Adipocyte (in vitro differentiated cells): ENCODE measurements at regions not wholly inside any gene's neighbourhood (a gene's known extent, or its start where the extent isn't known, plus 50 kb on each side); places are given as distances from the start of the nearest gene placed in this dataset.

ENCODE experiments used
- DNase-seq: peaks from one replicate; pipeline ENCODE4 v3.0.0-alpha.2; 2015; ENCODE audit warnings: low read depth
- H3K27me3 ChIP-seq: replicated peaks from 2 replicates; pipeline ENCODE4 v1.7.0; 2013; ENCODE audit warnings: mild to moderate bottlenecking, low read length, moderate library complexity; ENCODE audit not compliant: control insufficient read depth, insufficient read depth
- H3K36me3 ChIP-seq: 2 replicates; pipeline ENCODE4 v1.7.0; 2013; ENCODE audit warnings: low read length, mild to moderate bottlenecking, moderate library complexity; ENCODE audit not compliant: control insufficient read depth, insufficient read depth, severe bottlenecking
- H3K4me1 ChIP-seq: 2 replicates; pipeline ENCODE4 v1.7.0; 2013; ENCODE audit warnings: mild to moderate bottlenecking, low read length, moderate library complexity; ENCODE audit not compliant: control insufficient read depth, insufficient read depth
- H3K4me3 ChIP-seq: 2 replicates; pipeline ENCODE4 v1.7.0; 2013; ENCODE audit warnings: mild to moderate bottlenecking, low read length, moderate library complexity
- H3K9ac ChIP-seq: 2 replicates; pipeline ENCODE4 v1.7.0; 2013; ENCODE audit warnings: mild to moderate bottlenecking, low read length, moderate library complexity
- H3K9me3 ChIP-seq: 2 replicates; pipeline ENCODE4 v1.7.0; 2013; ENCODE audit warnings: mild to moderate bottlenecking, low read length, moderate library complexity; ENCODE audit not compliant: control insufficient read depth

- H3K36me3 ChIP-seq = no peaks in the 10 kb centered on the region
- no peak overlapping the region for H3K9ac ChIP-seq
- H3K27me3 ChIP-seq = peaks cover 45% of the 10 kb centered on the region
- DNase-seq = no peak
- H3K4me3 ChIP-seq = no peak overlapping the region
- H3K4me1 ChIP-seq = no peaks in the 10 kb centered on the region
- H3K9me3 ChIP-seq = no peaks in the 10 kb centered on the region
These were observed 91.8 kb upstream of the CASZ1 start for GRCh38 chr1:10888291-10888690.

- no peaks in the 10 kb centered on the region for H3K9me3 ChIP-seq
- no peaks in the 10 kb centered on the region for H3K4me1 ChIP-seq
- H3K9ac ChIP-seq = no peak overlapping the region
- no peak for DNase-seq
- peaks cover 45% of the 10 kb centered on the region for H3K27me3 ChIP-seq
- H3K4me3 ChIP-seq = no peak overlapping the region
- no peaks in the 10 kb centered on the region for H3K36me3 ChIP-seq
These were observed 92.6 kb upstream of the CASZ1 start for GRCh38 chr1:10888791-10889649.

- H3K9ac ChIP-seq = no peak overlapping the region
- H3K9me3 ChIP-seq = no peaks in the 10 kb centered on the region
- DNase-seq = no peak
- H3K27me3 ChIP-seq = peaks cover 45% of the 10 kb centered on the region
- H3K36me3 ChIP-seq = no peaks in the 10 kb centered on the region
- H3K4me1 ChIP-seq = no peaks in the 10 kb centered on the region
- no peak overlapping the region for H3K4me3 ChIP-seq
These were observed 93.4 kb upstream of the CASZ1 start for GRCh38 chr1:10889650-10890353.

DNA sequence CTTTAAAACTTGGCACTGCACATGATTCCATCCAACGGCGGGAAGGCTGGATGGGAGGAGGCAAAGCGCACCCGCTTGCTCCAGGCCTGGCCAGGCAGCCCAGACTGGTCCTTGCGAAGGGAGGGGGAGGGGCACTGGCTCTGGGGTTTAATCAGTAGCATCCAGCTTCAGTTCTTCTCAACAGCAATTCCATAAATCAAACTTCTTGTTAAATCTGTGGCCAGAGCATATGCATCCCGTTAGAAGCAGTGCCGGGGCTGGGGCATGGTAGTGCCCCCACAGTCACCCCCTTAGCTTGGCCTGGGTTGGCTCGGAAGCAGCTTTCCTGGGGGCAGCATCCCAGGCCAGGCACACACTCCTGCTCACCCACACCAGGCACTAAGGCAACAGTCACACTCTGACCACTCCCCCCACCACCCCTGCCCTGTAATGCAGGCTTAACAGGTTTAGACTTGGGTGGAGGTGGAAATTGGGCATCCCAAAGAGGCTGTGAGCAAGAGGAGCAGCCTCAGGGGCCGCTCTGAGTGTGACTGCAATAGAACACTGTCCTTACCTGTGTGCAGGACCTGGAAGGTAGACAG lies 94.1 kb upstream of the CASZ1 start:
- Histone ChIP-seq H3K4me3 (no peak overlapping the region), H3K27me3 (peaks cover 45% of the 10 kb centered on the region), H3K9me3 (no peaks in the 10 kb centered on the region), H3K36me3 (no peaks in the 10 kb centered on the region), H3K4me1 (no peaks in the 10 kb centered on the region), H3K9ac (no peak overlapping the region)
- no peak for DNase-seq

DNA sequence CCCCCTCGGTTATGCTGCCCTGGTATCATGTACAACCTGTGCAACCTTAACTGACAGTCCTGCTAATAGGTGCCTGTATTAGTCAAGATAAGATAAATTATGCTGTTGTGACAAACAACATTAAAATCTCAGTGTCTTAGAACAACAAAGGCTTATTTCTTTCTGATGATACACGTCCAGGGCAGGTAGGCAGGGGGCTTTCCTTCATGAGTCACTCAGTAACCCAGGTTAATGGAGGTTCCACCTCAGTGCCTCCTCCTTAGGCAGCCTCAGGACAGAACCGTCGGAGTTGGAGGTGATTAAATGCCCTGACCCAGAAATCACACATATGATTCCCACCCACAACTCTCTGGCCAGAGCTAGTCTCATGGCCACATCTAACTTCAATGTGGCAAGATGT lies 94.6 kb upstream of the CASZ1 start:
- Histone ChIP-seq H3K27me3 (peaks cover 41% of the 10 kb centered on the region), H3K9ac (no peak overlapping the region), H3K36me3 (no peaks in the 10 kb centered on the region), H3K9me3 (no peaks in the 10 kb centered on the region), H3K4me3 (no peak overlapping the region), H3K4me1 (no peaks in the 10 kb centered on the region)
- DNase-seq = no peak

DNA sequence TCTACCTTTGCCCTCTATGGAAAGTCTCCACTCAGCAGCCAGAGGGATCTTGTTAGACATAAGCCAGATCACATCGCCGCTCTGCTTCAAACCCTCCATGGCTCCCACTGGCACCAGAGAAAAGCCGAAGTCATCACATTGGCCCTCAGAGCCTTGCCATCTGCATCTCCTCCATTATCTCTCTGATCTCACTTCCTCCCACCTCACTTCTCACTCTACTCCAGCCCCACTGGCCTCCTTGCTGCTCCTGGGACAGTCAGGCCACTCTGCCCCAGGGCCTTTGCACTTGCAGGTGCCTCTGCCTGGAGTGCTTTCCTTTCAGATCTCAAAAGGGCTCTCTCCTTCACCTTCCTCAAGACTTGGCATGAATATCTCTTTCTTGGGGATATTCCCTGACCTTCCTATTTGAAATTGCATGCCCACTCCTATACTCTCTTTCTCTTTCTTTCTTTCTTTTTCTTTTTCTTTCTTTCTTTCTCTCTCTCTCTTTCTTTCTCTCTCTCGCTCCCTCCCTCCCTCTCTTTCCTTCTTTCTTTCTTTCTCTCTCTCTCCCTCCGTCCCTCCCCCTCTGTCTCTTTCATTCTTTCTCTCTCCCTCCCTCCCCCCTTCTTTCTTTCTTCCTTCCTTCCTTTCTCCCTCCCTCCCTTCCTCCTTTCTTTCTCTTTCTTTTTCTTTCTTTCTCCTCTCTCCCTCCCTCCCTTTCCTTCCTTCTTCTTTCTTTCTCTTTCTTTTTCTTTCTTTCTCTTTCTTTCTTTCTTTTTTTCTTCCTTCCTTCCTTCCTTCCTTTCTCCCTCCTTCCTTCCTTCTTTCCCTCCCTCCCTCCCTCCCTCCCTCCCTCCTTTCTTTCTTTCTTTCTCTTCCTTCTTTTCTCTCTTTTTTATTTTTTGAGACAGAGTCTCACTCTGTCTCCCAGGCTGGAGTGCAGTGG lies 96.0 kb upstream of the CASZ1 start:
- no peaks in the 10 kb centered on the region for H3K4me1 ChIP-seq
- no peak overlapping the region for H3K9ac ChIP-seq
- H3K4me3 ChIP-seq = no peak overlapping the region
- peaks cover 33% of the 10 kb centered on the region for H3K27me3 ChIP-seq
- H3K9me3 ChIP-seq = no peaks in the 10 kb centered on the region
- DNase-seq = no peak
- H3K36me3 ChIP-seq = no peaks in the 10 kb centered on the region

GRCh38 chr1:10895621-10896020 lies 99.2 kb upstream of the CASZ1 start:
- DNase-seq = no peak
- Histone ChIP-seq H3K9ac (no peak overlapping the region), H3K9me3 (no peaks in the 10 kb centered on the region)

GRCh38 chr1:10896673-10897072 lies 100.2 kb upstream of the CASZ1 start:
- DNase-seq = no peak
- peaks cover 18% of the 10 kb centered on the region for H3K4me1 ChIP-seq
- no peak overlapping the region for H3K4me3 ChIP-seq
- H3K36me3 ChIP-seq = no peaks in the 10 kb centered on the region
- H3K9ac ChIP-seq = no peak overlapping the region
- H3K9me3 ChIP-seq = no peaks in the 10 kb centered on the region
- H3K27me3 ChIP-seq = peaks cover 4% of the 10 kb centered on the region

More at GRCh38 chr1:10895621-10896020, 99.2 kb upstream of the CASZ1 start:
- H3K4me1 ChIP-seq = peaks cover 8% of the 10 kb centered on the region
- no peaks in the 10 kb centered on the region for H3K36me3 ChIP-seq
- H3K27me3 ChIP-seq = peaks cover 12% of the 10 kb centered on the region
- H3K4me3 ChIP-seq = no peak overlapping the region

- Histone ChIP-seq H3K4me1 (peaks cover 19% of the 10 kb centered on the region), H3K4me3 (no peak overlapping the region), H3K9ac (no peak overlapping the region), H3K9me3 (no peaks in the 10 kb centered on the region), H3K27me3 (no peaks in the 10 kb centered on the region), H3K36me3 (no peaks in the 10 kb centered on the region)
- DNase-seq = no peak
These were observed 101.0 kb upstream of the CASZ1 start for GRCh38 chr1:10897321-10897980.

DNA sequence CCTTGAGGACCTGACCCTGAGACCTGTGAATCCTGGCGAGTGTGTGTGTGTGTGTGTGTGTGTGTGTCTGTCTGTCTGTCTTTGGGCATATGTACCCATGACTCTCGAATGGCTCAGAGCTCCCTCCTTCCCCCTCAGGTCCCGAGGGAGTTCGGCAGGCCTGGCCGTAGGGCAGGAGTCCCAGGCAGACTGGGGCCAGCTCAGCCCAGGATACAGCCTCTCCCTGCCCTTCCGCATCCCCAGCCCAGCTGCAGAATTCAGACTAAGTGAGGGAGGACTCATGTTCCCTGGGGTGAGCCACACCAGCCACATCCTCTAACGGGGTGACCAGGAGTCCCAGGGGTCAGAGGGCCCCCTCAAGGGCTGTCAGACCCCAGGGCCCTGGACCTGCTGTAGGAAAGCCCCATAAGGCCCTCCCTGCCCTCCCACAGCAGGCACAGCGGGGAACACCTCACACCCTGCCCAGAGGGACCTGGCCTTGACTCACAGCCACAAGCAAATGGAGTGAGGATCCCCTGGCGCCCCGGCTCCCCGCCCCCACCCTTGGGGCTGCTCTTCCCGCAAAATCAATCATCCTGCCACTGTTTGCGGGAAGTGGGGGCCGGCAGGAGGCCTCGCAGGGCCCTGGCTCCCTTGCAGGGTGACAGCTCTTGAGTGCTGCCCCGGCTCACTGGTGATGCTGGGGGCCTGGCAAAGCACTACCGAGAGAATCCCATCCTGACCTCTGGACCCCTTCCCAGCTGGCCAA lies 101.7 kb upstream of the CASZ1 start:
- H3K9ac ChIP-seq = no peak overlapping the region
- no peak for DNase-seq
- H3K27me3 ChIP-seq = no peaks in the 10 kb centered on the region

More for the DNA sequence above, 101.7 kb upstream of the CASZ1 start:
- Histone ChIP-seq H3K4me1 (peaks cover 19% of the 10 kb centered on the region), H3K4me3 (no peak overlapping the region), H3K36me3 (no peaks in the 10 kb centered on the region), H3K9me3 (no peaks in the 10 kb centered on the region)
